NCI-H510A treated with DMSO at 0.1 percent for 48 hours (cell line): ENCODE measurements at regions not wholly inside any gene's neighbourhood (a gene's known extent, or its start where the extent isn't known, plus 50 kb on each side); places are given as distances from the start of the nearest gene placed in this dataset.
"Not testable (repeated sequence)": the region's sequence is repeated elsewhere in the genome, so short reads cannot be mapped to it uniquely, and the experiment has no call there.

Experiments
- DNase-seq: peaks from one replicate; lab custom pipeline; 2025; lab: John Stamatoyannopoulos, UW

DNA sequence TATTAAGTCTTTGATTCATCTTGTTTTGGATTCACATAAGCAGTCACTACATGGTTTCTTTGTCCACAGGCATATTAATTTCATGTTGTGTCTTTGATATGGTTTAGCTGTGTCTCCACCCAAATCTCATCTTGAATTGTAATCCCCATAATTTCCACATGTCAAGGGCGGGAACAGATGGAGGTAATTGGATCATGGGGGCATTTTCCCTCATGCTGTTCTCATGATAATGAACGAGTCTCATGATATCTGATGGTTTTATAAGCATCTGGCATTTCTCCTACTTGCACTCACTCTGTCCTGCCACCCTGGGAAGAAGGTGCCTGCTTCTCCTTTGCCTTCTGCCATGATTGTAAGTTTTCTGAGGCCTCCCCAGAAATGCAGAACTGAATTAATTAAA is 1811.2 kb upstream of the PCDH10 start:
- no peak for DNase-seq

DNA sequence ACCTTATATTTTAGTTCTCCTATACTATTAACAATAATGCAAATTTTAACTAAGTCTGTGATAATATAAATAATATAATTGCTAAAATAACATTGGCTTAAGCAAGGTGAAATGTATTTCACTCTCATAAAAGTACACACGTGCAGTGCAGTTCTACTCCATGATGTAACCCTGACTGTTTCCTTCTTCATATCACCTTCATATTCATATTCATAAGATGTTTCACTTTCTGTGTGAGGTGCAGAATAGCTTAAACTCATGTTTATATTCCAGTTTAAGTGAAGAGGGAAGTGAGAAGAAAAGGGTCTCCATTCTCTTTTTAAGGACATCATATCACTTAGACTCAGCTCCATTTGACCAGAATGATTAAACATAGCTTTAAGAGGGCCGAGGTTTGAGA is 1810.0 kb upstream of the PCDH10 start:
- no peak for DNase-seq

- DNase-seq = no peak
These were observed 1804.3 kb upstream of the PCDH10 start for GRCh38 chr4:131344761-131345160.

GRCh38 chr4:131347816-131348215 is 1801.3 kb upstream of the PCDH10 start:
- no peak for DNase-seq

- DNase-seq = no peak
These were observed 1800.8 kb upstream of the PCDH10 start for GRCh38 chr4:131348263-131348662.

- not testable (repeated sequence) for DNase-seq
These were observed 1796.7 kb upstream of the PCDH10 start for GRCh38 chr4:131352371-131352770.

GRCh38 chr4:131366714-131367113 is 1782.4 kb upstream of the PCDH10 start:
- DNase-seq = no peak

DNA sequence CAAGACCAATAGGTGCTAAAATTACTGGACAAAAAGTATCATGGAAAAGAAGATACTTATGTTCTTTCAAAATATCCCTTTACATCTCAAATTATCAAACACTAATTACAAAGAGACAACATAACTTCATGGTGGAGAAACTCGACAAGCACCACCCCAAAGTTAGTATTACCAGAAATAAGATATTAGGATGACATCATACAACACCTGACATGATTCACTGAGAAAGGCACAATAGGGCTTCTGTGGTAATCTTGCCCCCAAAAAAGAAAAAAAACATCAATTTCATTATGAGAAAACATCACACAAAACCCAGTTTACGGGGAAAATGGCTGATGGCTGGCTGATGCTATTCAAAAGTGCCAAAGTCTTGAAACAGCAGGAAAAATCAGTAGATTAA is 1781.7 kb upstream of the PCDH10 start:
- DNase-seq = no peak

- DNase-seq = peak; percentile 78
These were observed 1778.2 kb upstream of the PCDH10 start for GRCh38 chr4:131370846-131371245.

- no peak for DNase-seq
These were observed 1768.0 kb upstream of the PCDH10 start for GRCh38 chr4:131381055-131381454.

GRCh38 chr4:131382839-131383238 is 1766.3 kb upstream of the PCDH10 start:
- no peak for DNase-seq

GRCh38 chr4:131388277-131388676 is 1760.8 kb upstream of the PCDH10 start:
- no peak for DNase-seq

GRCh38 chr4:131408102-131408501 is 1741.0 kb upstream of the PCDH10 start:
- no peak for DNase-seq

GRCh38 chr4:131411393-131411792 is 1737.7 kb upstream of the PCDH10 start:
- no peak for DNase-seq

DNA sequence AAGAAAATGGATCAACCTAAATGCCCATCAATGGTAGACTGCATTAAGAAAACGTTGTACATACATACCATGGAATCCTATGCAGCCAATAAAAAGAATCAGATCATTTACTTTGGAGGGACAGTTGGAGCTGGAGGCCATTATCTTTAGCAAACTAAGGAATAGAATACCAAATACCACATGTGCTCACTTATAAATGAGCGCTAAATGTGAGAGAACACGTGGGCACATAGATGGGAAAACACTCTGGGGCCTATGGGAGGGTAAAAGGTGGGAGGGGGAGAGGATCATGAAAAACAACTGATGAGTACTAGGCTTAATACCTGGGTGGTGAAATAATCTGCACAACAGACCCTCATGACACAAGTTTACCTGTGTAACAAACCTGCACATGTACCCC is 1729.9 kb upstream of the PCDH10 start:
- no peak for DNase-seq

DNA sequence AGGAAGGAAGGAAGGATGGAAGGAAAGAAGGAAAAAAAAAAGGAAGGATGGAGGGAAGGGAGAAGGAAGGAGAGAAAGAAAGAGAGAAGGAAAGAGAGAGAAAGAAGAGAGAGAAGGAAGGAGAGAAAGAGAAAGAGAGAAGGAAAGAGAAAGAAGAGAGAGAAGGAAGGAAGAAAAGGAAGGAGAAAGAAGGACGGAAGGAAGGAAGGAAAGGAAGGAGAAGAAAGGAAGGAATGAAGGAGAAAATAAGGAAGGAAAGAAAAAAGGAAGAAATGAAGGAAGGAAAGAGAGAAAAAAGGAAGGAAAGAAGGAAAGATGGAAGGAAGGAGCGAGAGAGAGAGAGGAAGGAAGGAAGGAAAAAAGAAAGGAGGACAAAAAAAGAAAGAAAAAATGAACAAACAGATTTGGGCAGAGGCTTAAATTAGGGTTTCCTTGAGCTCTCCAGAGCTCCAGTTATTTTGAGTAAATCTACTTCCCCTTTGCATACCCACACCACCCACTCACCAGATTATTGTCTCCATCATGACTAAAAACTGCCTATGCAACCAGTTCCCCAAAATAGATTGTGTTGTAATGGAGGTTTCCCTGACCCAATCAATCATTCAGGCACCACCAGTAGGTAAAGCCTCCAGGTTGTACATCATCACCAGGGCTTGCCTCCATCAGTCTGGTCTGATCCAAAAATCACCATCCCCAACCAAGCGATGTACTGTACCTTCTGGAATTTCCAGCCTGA is 1722.9 kb upstream of the PCDH10 start:
- no peak for DNase-seq

DNA sequence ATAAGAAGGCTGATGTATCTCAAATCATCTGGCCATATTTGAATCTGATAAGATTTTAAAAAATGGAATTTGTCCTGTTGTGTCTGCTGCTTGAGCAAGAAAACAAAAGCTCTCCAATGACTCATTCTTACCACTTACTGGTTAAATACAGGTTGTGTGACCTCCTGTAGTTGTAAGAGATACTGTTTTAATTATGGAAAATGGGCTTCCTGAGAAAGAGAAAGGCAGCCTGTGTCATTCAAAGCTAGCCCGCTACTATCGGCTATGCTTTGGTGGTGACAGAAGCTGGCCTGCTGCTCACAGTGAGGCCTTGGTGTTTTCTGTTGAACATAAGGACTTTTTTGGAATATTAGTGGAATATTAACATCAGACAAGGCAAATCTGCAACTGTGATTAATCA is 1722.1 kb upstream of the PCDH10 start:
- DNase-seq = no peak

GRCh38 chr4:131430302-131430701 is 1718.8 kb upstream of the PCDH10 start:
- DNase-seq = no peak

DNA sequence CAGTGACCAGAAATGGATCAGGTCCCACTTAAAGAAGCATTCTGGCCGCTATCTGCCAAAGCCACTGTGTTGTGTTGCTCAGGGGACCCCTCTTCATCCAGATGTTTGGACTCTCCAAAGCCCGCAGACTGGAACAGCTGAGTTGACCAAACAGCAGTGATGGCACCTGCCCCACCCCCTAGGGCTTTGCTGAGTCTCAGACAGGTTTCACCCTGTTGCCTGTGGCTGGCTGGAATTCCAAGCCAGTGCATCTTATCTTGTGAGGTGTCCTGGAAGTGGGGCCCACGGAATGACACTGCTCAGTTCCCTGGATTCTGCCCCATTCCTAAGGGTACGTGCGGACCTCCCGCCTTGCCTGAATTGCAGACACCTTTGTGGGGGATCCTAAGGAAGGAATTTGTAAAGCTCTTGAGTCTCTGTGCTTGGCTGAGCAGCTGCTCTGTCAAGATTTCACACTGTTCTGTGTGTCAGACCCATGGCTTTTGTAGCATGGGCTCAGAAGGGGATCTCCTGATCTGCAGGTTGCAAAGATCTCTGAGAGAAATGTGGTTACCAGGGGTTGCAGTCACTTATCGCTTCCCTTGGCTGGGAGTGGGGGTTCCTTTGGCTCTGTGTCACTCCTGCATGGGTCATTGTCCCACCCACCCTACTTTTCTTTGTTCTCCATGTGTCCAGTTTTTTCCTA is 1707.9 kb upstream of the PCDH10 start:
- no peak for DNase-seq

DNA sequence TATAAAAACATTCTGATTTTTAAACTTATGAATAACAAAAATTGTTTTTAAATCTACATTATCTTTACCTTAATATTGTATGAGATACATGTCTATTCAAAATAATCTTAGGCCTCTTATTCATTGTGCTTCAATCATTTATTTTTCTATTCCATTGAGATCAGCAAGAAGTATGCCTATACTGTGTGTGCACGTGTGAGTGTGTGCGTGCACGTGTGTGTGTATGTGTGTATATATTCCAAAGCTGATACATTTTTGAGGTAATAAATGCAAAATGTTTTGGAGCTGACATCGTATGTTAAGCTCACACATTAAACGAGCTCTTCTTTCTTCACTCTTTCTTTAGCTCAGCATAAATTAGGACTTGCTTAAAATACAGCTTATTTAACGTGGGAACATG is 1701.2 kb upstream of the PCDH10 start:
- DNase-seq = no peak

GRCh38 chr4:131450572-131451209 is 1698.4 kb upstream of the PCDH10 start:
- DNase-seq = no peak

GRCh38 chr4:131459430-131460101 is 1689.5 kb upstream of the PCDH10 start:
- no peak for DNase-seq

- no peak for DNase-seq
These were observed 1678.7 kb upstream of the PCDH10 start for GRCh38 chr4:131470360-131470759.
